Esophagus squamous epithelium (tissue), 5 donors: ENCODE measurements at regions not wholly inside any gene's neighbourhood (a gene's known extent, or its start where the extent isn't known, plus 50 kb on each side); places are given as distances from the start of the nearest gene placed in this dataset.

Source experiments
- DNase-seq: peaks from one replicate; lab custom pipeline; 2025; lab: John Stamatoyannopoulos, UW
- H3K27ac ChIP-seq, 4 donors: fragments of 200-600 bp; sonication (generic); one replicate each; pipeline ENCODE4 v1.5.1; 2016 to 2019; ENCODE audit warnings: mild to moderate bottlenecking in 1 of 4
- H3K27me3 ChIP-seq, 4 donors: fragments of 200-600 bp; sonication (generic); 1 replicate in 3 of 4; 2 replicates in 1 of 4; pipeline versions ENCODE4 v1.5.1 to v1.6.0; 2017 to 2021; ENCODE audit warnings: antibody characterized with exemption in 1 of 4
- H3K36me3 ChIP-seq, 3 donors: fragments of 200-600 bp; sonication (generic); one replicate each; pipeline ENCODE4 v1.5.1; 2016 to 2019
- H3K4me1 ChIP-seq, 3 donors: fragments of 200-600 bp; sonication (generic); one replicate each; pipeline ENCODE4 v1.5.1; 2017 to 2019
- H3K4me3 ChIP-seq, 4 donors: fragments of 200-600 bp; sonication (generic); 1 replicate in 3 of 4; 2 replicates in 1 of 4; pipeline ENCODE4 v1.5.1; 2016 to 2019; ENCODE audit warnings: mild to moderate bottlenecking in 2 of 4, moderate library complexity in 1 of 4
- H3K9me3 ChIP-seq, 3 donors: fragments of 200-600 bp; sonication (generic); one replicate each; pipeline ENCODE4 v1.5.1; 2016 to 2019
- POLR2A ChIP-seq, 4 donors: fragments of 450-650 bp; IDR thresholded peaks; one replicate each; pipeline ENCODE4 v1.6.1; 2017; ENCODE audit warnings: antibody characterized with exemption in 4 of 4, mild to moderate bottlenecking in 4 of 4, moderate library complexity in 3 of 4
- WGBS, 2 donors: methylation state at CpG; one replicate each; pipeline ENCODE4 v1.1.5; 2018; 5-methylcytosine and 5-hydroxymethylcytosine counted together
- intact Hi-C: fragments of 100-400 bp; cut with DNase I; formaldehyde crosslinking; loops from one replicate; pipeline ENCODE4 v1.15.0; 2022
- TF ChIP-seq, protein P1 (sequence below), 6 experiments: fragments of 450-650 bp in 4 of 6; fragments of 200-600 bp in 2 of 6; sonication (generic) in 2 of 6; IDR thresholded peaks; one replicate each; pipeline ENCODE4 v1.5.1; 2016 to 2019; ENCODE audit warnings: antibody characterized with exemption in 6 of 6, mild to moderate bottlenecking in 4 of 6, moderate library complexity in 4 of 6
- donor health status: DM: yes; HTN: yes; CAD: no.

DNA sequence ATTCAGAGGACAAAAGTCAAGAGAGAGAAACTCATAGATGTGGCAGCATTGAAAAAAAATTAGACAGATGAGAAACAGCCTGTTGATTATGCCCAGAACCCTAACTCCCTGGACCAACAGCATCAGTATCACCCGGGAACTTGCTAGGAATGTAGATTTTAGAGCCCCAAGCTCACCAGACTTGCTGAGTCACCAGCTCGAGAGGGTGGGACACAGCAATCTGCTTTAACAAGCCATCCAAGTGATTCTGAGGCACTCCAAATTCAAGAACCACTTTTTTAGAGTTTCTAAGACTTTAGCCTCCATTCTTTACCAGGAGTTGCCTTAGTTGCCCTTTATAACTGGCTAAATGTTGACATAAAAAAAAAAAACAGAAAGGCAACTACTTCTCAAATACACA, 70.9 kb downstream of the CGGBP1 start:
- Histone ChIP-seq H3K27me3 (no peaks in the 10 kb centered on the region), H3K4me3 (no peak overlapping the region), H3K27ac (no peak overlapping the region), H3K36me3 (no peaks in the 10 kb centered on the region), H3K9me3 (no peaks in the 10 kb centered on the region), H3K4me1 (no peaks in the 10 kb centered on the region)
- 48 to 55% methylated on average over 2 of the region's 2 CpGs for WGBS, 2 donors
- no peak for DNase-seq
- intact Hi-C loops = no loop called here
- TF ChIP-seq, protein P1, sequence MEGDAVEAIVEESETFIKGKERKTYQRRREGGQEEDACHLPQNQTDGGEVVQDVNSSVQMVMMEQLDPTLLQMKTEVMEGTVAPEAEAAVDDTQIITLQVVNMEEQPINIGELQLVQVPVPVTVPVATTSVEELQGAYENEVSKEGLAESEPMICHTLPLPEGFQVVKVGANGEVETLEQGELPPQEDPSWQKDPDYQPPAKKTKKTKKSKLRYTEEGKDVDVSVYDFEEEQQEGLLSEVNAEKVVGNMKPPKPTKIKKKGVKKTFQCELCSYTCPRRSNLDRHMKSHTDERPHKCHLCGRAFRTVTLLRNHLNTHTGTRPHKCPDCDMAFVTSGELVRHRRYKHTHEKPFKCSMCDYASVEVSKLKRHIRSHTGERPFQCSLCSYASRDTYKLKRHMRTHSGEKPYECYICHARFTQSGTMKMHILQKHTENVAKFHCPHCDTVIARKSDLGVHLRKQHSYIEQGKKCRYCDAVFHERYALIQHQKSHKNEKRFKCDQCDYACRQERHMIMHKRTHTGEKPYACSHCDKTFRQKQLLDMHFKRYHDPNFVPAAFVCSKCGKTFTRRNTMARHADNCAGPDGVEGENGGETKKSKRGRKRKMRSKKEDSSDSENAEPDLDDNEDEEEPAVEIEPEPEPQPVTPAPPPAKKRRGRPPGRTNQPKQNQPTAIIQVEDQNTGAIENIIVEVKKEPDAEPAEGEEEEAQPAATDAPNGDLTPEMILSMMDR (IDR thresholded peaks at IDR 0.05) = no peak
- no peak for TF ChIP-seq POLR2A (IDR thresholded peaks at IDR 0.05)

DNA sequence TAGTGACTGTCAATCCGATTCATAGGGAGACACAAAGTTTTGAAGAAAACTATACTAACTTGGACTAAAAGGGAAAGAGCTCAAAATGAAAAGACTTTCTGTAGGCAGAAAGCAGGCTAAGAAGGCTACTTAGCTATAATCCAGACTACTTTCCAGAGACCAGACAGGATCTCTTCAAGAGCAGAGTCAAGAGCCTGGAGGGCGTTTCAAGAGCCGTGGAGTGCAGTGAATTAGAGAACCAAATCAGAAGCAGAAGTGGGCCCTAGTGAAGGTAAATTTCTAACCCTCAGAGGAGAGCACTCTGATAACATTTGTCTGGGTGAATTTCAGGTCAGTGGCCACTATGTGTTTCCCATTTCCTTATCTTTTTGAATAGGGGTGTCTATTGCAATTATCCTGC, 76.4 kb downstream of the CGGBP1 start:
- Histone ChIP-seq H3K27me3 (no peaks in the 10 kb centered on the region), H3K4me1 (no peaks in the 10 kb centered on the region), H3K27ac (no peak overlapping the region), H3K36me3 (no peaks in the 10 kb centered on the region), H3K9me3 (peaks cover 0 to 6% (median 6%) of the 10 kb centered on the region in 3 donors), H3K4me3 (no peak overlapping the region)
- TF ChIP-seq POLR2A (IDR thresholded peaks at IDR 0.05) = no peak
- TF ChIP-seq, protein P1 (IDR thresholded peaks at IDR 0.05) = no peak
- no peak for DNase-seq
- WGBS, 2 donors = 65 to 87% methylated on average over 3 of the region's 3 CpGs
- intact Hi-C loops = no loop called here

DNA sequence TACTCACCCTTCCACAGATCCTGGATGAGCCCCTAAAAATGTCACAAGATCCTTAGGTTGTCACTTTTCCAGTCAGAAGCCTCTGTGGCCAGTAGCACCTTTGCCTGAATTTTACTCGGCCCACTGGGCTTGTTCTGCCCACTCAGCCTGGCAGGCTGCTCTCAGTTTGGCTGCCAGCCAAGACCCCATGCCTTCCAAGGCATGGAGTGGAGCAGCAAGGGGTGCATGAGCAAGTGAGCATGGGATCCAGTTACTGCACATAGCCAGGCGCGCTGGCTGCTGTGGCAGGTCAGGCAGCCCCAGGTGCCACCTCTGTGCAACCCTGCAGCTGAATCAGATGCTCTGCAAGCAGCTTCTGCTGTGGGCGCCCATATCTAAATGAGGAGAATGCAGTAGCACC, 79.3 kb downstream of the CGGBP1 start:
- 83 to 90% methylated on average over 1 to 4 of the region's 4 CpGs for WGBS, 2 donors

DNA sequence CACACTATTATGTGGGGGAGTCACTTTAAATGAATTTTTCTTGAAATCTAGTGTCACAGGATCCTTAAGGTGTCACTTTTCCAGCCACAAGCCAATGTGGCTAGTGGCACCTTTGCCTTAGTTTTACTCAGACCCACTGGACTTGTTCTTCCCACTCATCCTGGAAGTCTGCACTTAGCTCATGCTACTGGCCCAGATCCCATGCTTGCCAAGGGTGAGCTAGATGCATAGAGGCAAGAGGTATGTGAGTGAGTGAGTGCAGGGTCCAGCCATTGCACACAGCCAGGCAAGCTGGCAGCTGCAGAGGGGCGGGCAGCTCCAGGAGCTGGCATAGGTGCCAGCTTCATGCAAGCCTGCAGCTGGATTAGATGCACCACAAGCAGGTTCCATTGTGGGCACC, 81.0 kb downstream of the CGGBP1 start:
- TF ChIP-seq, protein P1 (IDR thresholded peaks at IDR 0.05) = no peak
- no peak for TF ChIP-seq POLR2A (IDR thresholded peaks at IDR 0.05)
- Histone ChIP-seq H3K4me3 (no peak overlapping the region), H3K27ac (no peak overlapping the region), H3K4me1 (no peaks in the 10 kb centered on the region), H3K27me3 (peaks cover 0 to 7% (median 0%) of the 10 kb centered on the region in 4 donors), H3K9me3 (peaks cover 0 to 6% (median 6%) of the 10 kb centered on the region in 3 donors), H3K36me3 (no peaks in the 10 kb centered on the region)
- DNase-seq = no peak
- intact Hi-C loops = no loop called here
- 100% methylated on average over 1 of the region's 1 CpG; no CpG with 5 or more reads in 1 of the 2 donors for WGBS, 2 donors

More for the DNA sequence above, 79.3 kb downstream of the CGGBP1 start:
- Histone ChIP-seq H3K4me3 (no peak overlapping the region), H3K36me3 (no peaks in the 10 kb centered on the region), H3K9me3 (peaks cover 0 to 6% (median 6%) of the 10 kb centered on the region in 3 donors), H3K27me3 (no peaks in the 10 kb centered on the region), H3K4me1 (no peaks in the 10 kb centered on the region), H3K27ac (no peak overlapping the region)
- intact Hi-C loops = no loop called here
- no peak for DNase-seq
- TF ChIP-seq, protein P1 (IDR thresholded peaks at IDR 0.05) = no peak
- TF ChIP-seq POLR2A (IDR thresholded peaks at IDR 0.05) = no peak

DNA sequence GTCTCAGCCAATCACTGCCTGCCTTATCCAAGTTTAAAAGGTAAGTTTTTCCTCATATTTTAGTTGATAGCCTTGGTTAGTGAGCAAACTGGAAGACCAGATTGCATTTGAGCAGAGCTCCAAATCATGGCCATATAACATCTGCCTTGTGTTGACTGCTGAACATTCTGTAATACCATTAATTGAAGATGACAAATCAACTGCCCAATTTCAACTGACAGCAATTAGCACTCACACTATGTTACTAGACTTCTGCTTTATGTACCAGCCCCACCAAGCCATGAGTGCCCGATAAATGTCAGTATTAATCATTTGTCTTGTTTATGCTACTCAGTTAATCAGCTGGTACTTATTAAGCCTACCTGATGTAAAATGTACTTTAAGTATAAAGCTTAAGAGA, 83.1 kb downstream of the CGGBP1 start:
- H3K4me1 ChIP-seq = no peaks in the 10 kb centered on the region
- no peak overlapping the region for H3K4me3 ChIP-seq
- DNase-seq = no peak
- no peak overlapping the region for H3K27ac ChIP-seq
- intact Hi-C loops = no loop called here
- TF ChIP-seq, protein P1 (IDR thresholded peaks at IDR 0.05) = no peak
- no peak for TF ChIP-seq POLR2A (IDR thresholded peaks at IDR 0.05)
- H3K27me3 ChIP-seq = peaks cover 0 to 7% (median 0%) of the 10 kb centered on the region in 4 donors
- WGBS, 2 donors = 72 to 88% methylated on average over 1 of the region's 1 CpG
- H3K36me3 ChIP-seq = no peaks in the 10 kb centered on the region
- peaks cover 0 to 6% (median 6%) of the 10 kb centered on the region in 3 donors for H3K9me3 ChIP-seq
